Fibroblast of villous mesenchyme (primary cell): ENCODE measurements at regions not wholly inside any gene's neighbourhood (a gene's known extent, or its start where the extent isn't known, plus 50 kb on each side); places are given as distances from the start of the nearest gene placed in this dataset.
"Not testable (repeated sequence)": the region's sequence is repeated elsewhere in the genome, so short reads cannot be mapped to it uniquely, and the experiment has no call there.

ENCODE experiments used
- DNase-seq: peaks from one replicate; pipeline ENCODE4 v3.0.0-alpha.2; 2010; ENCODE audit warnings: low read depth
- H3K4me3 ChIP-seq: 2 replicates; pipeline ENCODE4 v1.5.1; 2011; ENCODE audit warnings: low read depth, mild to moderate bottlenecking, low read length
- TF ChIP-seq, protein P1 (sequence below): IDR thresholded peaks from 2 replicates; pipeline ENCODE4 v1.5.1; 2012; ENCODE audit warnings: low read depth, mild to moderate bottlenecking, low read length; ENCODE audit not compliant: insufficient read depth

DNA sequence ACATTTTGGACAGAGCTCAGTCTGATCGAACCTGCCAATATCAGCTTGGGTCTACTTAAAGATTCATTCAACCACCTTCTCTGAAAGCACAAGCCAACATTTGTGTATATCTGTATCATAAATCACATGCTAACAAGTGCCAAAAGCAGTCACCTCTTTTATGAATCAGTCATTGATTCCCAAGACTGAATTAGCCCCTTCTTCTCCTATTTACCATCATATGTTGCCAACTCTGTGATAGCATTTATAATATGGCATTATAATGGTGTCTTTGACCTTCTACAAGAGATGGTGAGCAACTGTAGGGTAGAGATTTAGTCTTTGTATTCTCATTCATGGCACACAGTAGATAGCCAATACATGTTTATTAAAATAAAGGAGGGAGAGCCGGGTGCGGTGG lies 61.4 kb downstream of the DDX53 start:
- TF ChIP-seq, protein P1, sequence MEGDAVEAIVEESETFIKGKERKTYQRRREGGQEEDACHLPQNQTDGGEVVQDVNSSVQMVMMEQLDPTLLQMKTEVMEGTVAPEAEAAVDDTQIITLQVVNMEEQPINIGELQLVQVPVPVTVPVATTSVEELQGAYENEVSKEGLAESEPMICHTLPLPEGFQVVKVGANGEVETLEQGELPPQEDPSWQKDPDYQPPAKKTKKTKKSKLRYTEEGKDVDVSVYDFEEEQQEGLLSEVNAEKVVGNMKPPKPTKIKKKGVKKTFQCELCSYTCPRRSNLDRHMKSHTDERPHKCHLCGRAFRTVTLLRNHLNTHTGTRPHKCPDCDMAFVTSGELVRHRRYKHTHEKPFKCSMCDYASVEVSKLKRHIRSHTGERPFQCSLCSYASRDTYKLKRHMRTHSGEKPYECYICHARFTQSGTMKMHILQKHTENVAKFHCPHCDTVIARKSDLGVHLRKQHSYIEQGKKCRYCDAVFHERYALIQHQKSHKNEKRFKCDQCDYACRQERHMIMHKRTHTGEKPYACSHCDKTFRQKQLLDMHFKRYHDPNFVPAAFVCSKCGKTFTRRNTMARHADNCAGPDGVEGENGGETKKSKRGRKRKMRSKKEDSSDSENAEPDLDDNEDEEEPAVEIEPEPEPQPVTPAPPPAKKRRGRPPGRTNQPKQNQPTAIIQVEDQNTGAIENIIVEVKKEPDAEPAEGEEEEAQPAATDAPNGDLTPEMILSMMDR: no peak
- no peak for DNase-seq
- no peak overlapping the region for H3K4me3 ChIP-seq

DNA sequence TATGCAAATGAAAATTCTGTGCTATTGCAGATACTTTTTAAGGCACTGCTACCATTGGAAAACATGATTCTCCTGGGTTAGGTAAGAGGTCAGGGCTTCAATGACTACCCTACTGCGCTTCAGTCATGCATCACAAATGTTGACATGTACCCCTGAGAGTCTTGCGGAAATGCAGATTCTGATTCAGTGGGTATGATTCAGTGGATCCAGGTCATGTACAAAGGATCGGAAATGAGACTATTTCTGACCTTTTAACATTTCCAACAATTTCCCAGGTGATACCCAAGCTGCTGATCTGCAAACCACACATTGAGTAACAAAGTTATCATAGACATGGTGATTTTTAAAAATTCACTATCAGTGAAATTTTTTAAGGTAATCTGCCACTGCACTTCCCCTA lies 62.6 kb downstream of the DDX53 start:
- TF ChIP-seq, protein P1: no peak
- no peak for DNase-seq
- H3K4me3 ChIP-seq: no peak overlapping the region

DNA sequence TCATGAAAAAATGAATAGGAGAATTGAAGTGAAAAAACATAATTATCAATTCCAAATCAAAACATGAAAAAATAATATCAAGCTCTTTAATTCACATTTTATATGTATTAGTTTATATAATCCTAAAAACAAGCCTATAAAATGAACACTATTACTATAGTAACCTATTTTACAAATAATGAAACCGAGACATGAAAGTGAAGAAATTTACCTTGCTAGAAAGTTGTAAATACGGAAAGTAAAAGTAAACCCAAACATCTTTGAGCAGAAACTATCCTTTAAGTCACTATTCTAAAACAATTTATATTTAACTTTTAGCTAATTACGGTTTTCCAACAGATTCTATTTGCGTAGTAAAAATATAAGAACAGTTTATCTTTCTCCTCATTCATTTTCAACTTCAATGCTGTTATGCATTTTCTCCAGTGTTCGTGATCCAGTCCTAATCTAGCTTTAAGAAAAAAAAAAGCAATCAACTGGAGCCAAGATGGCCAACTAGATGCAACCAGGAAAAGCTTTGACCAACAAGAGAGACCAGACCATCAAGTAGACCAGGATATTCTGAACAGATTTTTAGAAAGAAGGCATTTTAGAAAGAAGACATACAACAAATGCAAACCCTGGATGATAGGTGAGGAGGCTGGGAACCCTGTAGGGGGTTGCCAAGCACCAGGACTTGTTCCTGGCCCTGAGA lies 67.0 kb downstream of the DDX53 start:
- TF ChIP-seq, protein P1: no peak
- H3K4me3 ChIP-seq: no peak overlapping the region
- no peak for DNase-seq

DNA sequence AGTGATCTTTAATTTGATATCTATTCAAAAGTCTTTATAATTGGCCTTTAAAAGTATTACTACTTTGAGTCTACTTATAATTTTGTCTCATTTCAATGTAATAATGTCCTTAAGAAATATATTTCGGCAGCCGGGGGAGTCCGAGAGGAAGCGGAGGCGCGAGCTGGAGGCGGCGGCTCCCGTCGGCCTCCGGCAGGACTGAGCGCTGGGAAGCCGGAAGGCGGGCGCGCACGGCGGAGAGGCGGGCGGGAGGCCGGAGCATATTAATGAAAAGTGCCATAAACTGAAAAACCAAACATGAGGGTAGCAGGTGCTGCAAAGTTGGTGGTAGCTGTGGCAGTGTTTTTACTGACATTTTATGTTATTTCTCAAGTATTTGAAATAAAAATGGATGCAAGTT lies 75.7 kb downstream of the DDX53 start:
- not testable (repeated sequence) for DNase-seq, H3K4me3 ChIP-seq

DNA sequence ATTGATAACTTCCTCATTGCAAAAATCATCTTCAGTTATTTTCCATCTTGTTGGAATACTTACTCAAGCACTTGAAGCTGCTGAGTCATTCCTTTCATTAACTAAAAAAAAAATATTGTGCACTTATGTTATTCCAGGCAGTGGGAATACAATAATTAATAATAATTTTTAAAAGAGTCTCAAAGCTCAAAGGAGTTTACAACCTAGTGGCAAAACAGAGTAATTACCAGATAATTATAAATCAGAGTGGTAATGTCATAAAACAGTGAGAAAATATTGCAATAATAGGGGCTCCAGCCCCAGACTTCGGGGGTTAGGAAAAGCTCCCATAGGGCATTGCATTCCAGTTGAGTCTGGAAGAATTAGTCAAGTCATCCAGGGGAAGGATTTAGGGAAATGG lies 79.6 kb downstream of the DDX53 start:
- no peak for DNase-seq
- TF ChIP-seq, protein P1: no peak
- no peak overlapping the region for H3K4me3 ChIP-seq

DNA sequence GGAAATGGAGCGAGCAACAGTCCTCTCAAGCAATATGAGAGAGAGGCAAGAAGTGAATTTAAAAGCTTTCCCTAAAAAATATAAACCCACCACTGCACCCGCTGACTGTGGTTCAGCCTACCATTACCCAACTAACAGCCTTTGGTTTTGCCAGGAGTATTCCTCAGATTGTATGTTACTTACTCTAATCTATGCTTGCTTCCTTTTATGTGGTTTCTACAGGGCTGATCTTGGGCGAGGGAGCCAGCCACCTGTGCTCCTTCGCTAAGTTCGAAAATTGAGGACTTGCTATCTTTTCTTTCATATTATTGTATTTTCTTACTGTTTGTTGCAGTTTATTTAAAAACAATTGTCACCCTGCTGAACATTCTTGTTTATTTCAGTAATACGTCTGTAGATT lies 101.1 kb downstream of the DDX53 start:
- TF ChIP-seq, protein P1: no peak
- no peak overlapping the region for H3K4me3 ChIP-seq
- no peak for DNase-seq

DNA sequence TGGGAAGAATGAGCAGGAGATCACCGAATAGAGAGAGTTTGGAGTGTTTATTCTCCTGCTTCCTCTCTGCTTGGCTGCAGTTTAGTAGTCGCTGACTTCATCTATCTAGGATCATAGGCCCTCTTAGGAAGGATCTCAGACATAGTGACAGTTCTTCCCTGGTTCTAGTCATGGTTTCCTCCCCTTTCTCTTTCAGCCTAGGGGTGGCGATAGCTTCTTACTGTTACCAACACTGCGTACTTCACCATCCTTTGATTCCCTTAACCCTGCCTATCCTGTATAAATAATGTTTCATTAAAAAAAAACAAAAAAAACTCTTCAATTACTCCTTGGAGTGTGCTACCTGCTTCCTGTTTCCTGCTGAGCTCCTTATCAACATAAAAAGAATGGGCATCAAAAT lies 103.8 kb downstream of the DDX53 start:
- no peak for DNase-seq
- H3K4me3 ChIP-seq: no peak overlapping the region
- TF ChIP-seq, protein P1: no peak
